ENCODE measurements at regions not wholly inside any gene's neighbourhood (a gene's known extent, or its start where the extent isn't known, plus 50 kb on each side); places are given as distances from the start of the nearest gene placed in this dataset.

- TF ChIP-seq, protein P1, sequence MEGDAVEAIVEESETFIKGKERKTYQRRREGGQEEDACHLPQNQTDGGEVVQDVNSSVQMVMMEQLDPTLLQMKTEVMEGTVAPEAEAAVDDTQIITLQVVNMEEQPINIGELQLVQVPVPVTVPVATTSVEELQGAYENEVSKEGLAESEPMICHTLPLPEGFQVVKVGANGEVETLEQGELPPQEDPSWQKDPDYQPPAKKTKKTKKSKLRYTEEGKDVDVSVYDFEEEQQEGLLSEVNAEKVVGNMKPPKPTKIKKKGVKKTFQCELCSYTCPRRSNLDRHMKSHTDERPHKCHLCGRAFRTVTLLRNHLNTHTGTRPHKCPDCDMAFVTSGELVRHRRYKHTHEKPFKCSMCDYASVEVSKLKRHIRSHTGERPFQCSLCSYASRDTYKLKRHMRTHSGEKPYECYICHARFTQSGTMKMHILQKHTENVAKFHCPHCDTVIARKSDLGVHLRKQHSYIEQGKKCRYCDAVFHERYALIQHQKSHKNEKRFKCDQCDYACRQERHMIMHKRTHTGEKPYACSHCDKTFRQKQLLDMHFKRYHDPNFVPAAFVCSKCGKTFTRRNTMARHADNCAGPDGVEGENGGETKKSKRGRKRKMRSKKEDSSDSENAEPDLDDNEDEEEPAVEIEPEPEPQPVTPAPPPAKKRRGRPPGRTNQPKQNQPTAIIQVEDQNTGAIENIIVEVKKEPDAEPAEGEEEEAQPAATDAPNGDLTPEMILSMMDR (IDR thresholded peaks at IDR 0.05; ENCODE audit: insufficient read depth, low read depth, low read length) = no peak
- TF ChIP-seq EZH2 (IDR thresholded peaks at IDR 0.05; ENCODE audit: insufficient read depth, low read length) = no peak
These were observed 77.6 kb upstream of the SHH start for GRCh38 chr7:155889636-155890511.
